ENCODE measurements at regions not wholly inside any gene's neighbourhood (a gene's known extent, or its start where the extent isn't known, plus 50 kb on each side); places are given as distances from the start of the nearest gene placed in this dataset.

- H4K20me1 ChIP-seq (ENCODE audit: insufficient read depth, low read length), result no peaks in the 10 kb centered on the region
- no peak overlapping the region for H2AFZ ChIP-seq (ENCODE audit: low read length)
- no peaks in the 10 kb centered on the region for H3K36me3 ChIP-seq (ENCODE audit: insufficient read depth, low read length)
- H3K4me1 ChIP-seq (ENCODE audit: insufficient read depth, low read length, severe bottlenecking), result peaks cover 12% of the 10 kb centered on the region
- no peaks in the 10 kb centered on the region for H3K9me3 ChIP-seq (ENCODE audit: low read length)
- H3K9ac ChIP-seq (ENCODE audit: low read length), result no peak overlapping the region
- H3K4me3 ChIP-seq (ENCODE audit: low read depth, low read length, poor library complexity, severe bottlenecking), result no peak overlapping the region
- no peaks in the 10 kb centered on the region for H3K9me2 ChIP-seq (ENCODE audit: low read depth, low read length)
- no peaks in the 10 kb centered on the region for H3K79me2 ChIP-seq (ENCODE audit: insufficient read depth, low read length)
- TF ChIP-seq EZH2 (IDR thresholded peaks at IDR 0.05; ENCODE audit: borderline replicate concordance, low read length) (no peak), CTCF (IDR thresholded peaks at IDR 0.05; ENCODE audit: low read length) (no peak)
- H3K27me3 ChIP-seq (ENCODE audit: insufficient read depth, low read length), result no peaks in the 10 kb centered on the region
- H3K4me2 ChIP-seq (ENCODE audit: low read length), result no peak overlapping the region
- no peaks in the 10 kb centered on the region for H3F3A ChIP-seq (ENCODE audit: insufficient read depth, low read length)
- no peak overlapping the region for H3K27ac ChIP-seq (ENCODE audit: low read depth, low read length, poor library complexity, severe bottlenecking)
These were observed 142.1 kb downstream of the HS3ST3B1 start for GRCh38 chr17:14442798-14443528.

DNA sequence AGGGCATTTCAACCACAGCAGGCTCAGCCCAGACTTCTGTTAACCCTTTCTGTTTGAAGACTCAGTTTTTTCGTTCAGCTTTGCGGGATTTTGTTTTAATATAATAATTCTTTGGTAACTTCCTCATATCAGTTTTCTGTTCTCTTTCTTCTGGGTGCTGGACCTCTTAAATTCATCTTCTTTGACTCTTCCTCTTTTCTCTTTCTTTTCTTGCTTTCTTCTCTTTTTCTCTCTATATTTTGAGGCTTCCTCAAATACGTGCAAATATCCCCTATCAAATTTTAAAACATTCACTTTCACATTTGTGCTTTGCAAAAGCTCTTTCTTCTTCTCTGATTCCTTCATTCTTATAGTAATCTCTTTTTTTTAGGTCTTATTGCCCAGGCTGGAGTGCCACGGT is 136.3 kb downstream of the HS3ST3B1 start:
- H3K9me3 ChIP-seq (ENCODE audit: low read length), result no peaks in the 10 kb centered on the region
- no peak overlapping the region for H3K27ac ChIP-seq (ENCODE audit: low read depth, low read length, poor library complexity, severe bottlenecking)
- H3K4me3 ChIP-seq (ENCODE audit: low read depth, low read length, poor library complexity, severe bottlenecking), result no peak overlapping the region
- no peaks in the 10 kb centered on the region for H4K20me1 ChIP-seq (ENCODE audit: insufficient read depth, low read length)
- H3K4me1 ChIP-seq (ENCODE audit: insufficient read depth, low read length, severe bottlenecking), result peaks cover 3% of the 10 kb centered on the region
- H3K9me2 ChIP-seq (ENCODE audit: low read depth, low read length), result no peaks in the 10 kb centered on the region
- no peaks in the 10 kb centered on the region for H3K79me2 ChIP-seq (ENCODE audit: insufficient read depth, low read length)
- no peak for TF ChIP-seq EZH2 (IDR thresholded peaks at IDR 0.05; ENCODE audit: borderline replicate concordance, low read length)
- TF ChIP-seq CTCF (IDR thresholded peaks at IDR 0.05; ENCODE audit: low read length), result no peak
- H2AFZ ChIP-seq (ENCODE audit: low read length), result no peak overlapping the region
- no peaks in the 10 kb centered on the region for H3K27me3 ChIP-seq (ENCODE audit: insufficient read depth, low read length)
- H3K36me3 ChIP-seq (ENCODE audit: insufficient read depth, low read length), result no peaks in the 10 kb centered on the region
- no peak overlapping the region for H3K9ac ChIP-seq (ENCODE audit: low read length)
- H3K4me2 ChIP-seq (ENCODE audit: low read length), result no peak overlapping the region
- no peaks in the 10 kb centered on the region for H3F3A ChIP-seq (ENCODE audit: insufficient read depth, low read length)

DNA sequence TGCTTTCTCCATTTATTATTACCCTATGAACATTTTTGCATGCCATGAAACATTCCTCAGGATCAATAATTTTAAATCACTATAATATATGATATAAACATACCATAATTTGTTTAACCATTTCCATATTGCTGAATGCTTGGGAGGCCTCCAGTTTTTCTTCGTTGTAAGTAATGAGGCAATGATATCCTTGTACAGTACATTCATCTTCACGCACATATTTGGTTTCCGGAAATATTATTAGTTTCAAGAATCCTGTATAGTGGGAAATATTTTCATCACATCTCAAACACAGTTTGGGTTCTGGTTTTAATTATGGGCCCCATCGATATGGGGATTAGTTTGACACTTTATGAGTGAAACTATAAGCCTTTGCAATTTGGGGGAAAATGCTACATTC is 135.4 kb downstream of the HS3ST3B1 start:
- Histone ChIP-seq H3K4me1 (ENCODE audit: insufficient read depth, low read length, severe bottlenecking) (peaks cover 3% of the 10 kb centered on the region), H3K27ac (ENCODE audit: low read depth, low read length, poor library complexity, severe bottlenecking) (no peak overlapping the region), H3F3A (ENCODE audit: insufficient read depth, low read length) (no peaks in the 10 kb centered on the region), H3K9ac (ENCODE audit: low read length) (no peak overlapping the region), H3K9me3 (ENCODE audit: low read length) (no peaks in the 10 kb centered on the region), H3K36me3 (ENCODE audit: insufficient read depth, low read length) (no peaks in the 10 kb centered on the region), H3K27me3 (ENCODE audit: insufficient read depth, low read length) (no peaks in the 10 kb centered on the region), H2AFZ (ENCODE audit: low read length) (no peak overlapping the region), H3K4me2 (ENCODE audit: low read length) (no peak overlapping the region), H4K20me1 (ENCODE audit: insufficient read depth, low read length) (no peaks in the 10 kb centered on the region), H3K4me3 (ENCODE audit: low read depth, low read length, poor library complexity, severe bottlenecking) (no peak overlapping the region), H3K9me2 (ENCODE audit: low read depth, low read length) (no peaks in the 10 kb centered on the region), H3K79me2 (ENCODE audit: insufficient read depth, low read length) (no peaks in the 10 kb centered on the region)
- TF ChIP-seq CTCF (IDR thresholded peaks at IDR 0.05; ENCODE audit: low read length), result no peak
- no peak for TF ChIP-seq EZH2 (IDR thresholded peaks at IDR 0.05; ENCODE audit: borderline replicate concordance, low read length)
